GM10266 (cell line): ENCODE measurements at regions not wholly inside any gene's neighbourhood (a gene's known extent, or its start where the extent isn't known, plus 50 kb on each side); places are given as distances from the start of the nearest gene placed in this dataset.

Source experiments
- DNase-seq: peaks from one replicate; pipeline ENCODE4 v3.0.0; 2012; ENCODE audit errors: extremely low spot score
- TF ChIP-seq, protein P1 (sequence below): IDR thresholded peaks from 2 replicates; pipeline ENCODE4 v1.5.1; 2012; ENCODE audit warnings: mild to moderate bottlenecking, low read depth; ENCODE audit not compliant: control insufficient read depth, insufficient read depth; ENCODE audit errors: missing control alignments

DNA sequence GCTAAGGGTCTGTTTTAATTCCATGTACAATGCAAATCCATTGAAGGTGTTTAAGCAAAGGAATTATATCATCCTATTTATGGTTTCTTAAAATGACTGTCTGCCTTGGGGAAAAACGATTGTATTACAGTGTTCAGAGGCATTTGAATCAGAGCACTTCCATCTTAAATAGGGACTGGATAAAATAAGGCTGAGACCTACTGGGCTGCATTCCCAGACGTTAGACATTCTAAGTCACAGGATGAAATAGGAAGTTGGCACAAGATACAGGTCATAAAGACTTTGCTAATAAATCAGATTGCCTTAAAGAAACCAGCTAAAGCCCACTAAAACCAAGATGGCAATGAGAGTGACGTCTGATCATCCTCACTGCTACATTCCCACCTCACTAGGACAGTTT is 1167.2 kb upstream of the PABPC4L start:
- DNase-seq = no peak
- TF ChIP-seq, protein P1, sequence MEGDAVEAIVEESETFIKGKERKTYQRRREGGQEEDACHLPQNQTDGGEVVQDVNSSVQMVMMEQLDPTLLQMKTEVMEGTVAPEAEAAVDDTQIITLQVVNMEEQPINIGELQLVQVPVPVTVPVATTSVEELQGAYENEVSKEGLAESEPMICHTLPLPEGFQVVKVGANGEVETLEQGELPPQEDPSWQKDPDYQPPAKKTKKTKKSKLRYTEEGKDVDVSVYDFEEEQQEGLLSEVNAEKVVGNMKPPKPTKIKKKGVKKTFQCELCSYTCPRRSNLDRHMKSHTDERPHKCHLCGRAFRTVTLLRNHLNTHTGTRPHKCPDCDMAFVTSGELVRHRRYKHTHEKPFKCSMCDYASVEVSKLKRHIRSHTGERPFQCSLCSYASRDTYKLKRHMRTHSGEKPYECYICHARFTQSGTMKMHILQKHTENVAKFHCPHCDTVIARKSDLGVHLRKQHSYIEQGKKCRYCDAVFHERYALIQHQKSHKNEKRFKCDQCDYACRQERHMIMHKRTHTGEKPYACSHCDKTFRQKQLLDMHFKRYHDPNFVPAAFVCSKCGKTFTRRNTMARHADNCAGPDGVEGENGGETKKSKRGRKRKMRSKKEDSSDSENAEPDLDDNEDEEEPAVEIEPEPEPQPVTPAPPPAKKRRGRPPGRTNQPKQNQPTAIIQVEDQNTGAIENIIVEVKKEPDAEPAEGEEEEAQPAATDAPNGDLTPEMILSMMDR = no peak

DNA sequence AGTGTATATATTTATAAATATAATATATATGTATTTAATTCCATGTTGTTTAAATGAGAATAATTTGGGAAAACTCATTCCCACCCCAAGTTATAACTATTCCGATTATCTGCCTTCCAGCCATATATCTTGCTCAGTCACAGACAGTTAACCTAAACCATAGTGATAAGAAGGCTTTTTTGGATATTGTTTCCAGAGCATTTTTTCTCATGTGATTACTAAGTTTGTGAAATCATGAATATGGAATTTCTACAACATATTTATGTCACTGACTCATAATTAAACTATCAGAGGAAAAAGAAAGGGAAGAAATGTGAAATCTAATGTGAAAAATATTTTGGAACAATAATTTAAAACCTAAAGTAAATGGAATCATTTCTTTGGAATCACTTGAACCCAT is 1163.5 kb upstream of the PABPC4L start:
- TF ChIP-seq, protein P1 = no peak
- DNase-seq = no peak

DNA sequence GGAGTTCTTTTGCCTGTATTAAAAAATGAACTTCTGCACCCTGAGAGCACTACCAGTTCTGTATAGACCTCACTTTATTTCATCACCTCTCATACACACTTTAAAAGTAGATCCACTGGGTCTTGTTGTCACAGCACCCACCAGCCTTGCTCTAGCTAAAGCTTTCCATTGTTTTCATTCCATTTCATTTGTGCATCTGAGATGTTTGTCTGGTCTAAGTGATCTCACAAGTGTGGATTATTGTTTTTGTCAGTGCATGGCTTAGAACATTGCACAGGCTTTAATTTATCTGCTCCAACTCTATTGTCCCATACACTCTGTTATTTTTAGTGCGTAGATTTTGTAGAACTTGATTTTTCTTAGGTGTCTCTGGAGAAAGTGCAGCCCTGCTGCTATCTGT is 1157.5 kb upstream of the PABPC4L start:
- TF ChIP-seq, protein P1 = no peak
- no peak for DNase-seq

DNA sequence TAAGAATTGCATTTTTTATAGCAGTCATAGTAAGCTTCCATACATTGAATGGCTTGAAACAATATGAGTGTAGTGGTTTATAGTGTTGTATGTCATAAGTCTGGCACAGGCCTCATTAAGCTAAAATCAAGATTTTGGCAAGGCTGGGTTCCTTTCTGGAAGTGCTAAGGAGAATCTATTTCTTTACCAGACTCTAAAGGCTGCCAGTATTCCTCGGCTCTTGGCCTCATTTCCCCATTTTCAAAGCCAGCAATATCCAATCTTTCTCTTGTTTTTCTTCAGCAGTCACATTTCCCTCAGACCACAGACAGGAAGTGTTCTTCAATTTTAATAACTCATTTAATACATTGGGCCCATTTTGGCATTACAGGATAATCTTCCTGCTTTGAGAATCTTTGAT is 1155.5 kb upstream of the PABPC4L start:
- TF ChIP-seq, protein P1 = no peak
- no peak for DNase-seq

DNA sequence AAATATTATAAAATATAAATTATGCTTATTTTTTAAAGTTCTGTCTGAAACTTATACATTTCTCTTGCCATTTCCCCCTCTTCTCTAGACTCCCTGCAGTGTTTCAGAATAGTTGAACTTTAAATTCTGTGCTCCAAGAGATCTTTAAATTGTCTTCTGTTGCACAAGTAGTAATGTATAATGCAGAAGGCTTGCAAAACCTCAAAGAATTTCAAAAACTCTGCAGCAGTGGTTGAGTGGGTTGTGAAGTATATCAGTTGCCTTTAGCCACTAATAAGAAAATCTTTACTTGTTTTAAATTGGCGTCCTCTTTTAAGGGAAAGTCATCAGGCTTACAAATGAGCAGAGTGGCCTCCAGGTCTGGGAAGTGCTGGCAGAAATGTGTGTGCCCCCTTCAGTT is 1153.3 kb upstream of the PABPC4L start:
- no peak for DNase-seq
- TF ChIP-seq, protein P1 = no peak

DNA sequence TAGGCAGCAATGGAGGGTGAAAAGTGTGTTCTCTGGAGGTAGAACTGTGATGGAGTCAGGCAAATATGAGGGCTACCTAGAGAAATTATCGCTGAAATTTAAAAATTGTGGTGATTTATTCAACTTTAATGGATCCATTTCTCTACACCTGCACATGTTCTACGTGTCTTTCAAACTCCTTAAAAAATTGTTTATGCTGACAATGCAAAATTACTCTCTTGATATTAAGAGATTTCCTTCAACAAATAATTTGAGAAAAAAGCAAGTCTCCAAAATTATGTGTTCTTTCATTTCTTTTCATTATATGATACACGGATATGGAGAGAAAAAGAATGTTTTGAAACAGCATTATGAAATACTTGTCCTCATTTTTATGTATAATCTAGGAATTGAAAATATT is 1151.4 kb upstream of the PABPC4L start:
- no peak for DNase-seq
- TF ChIP-seq, protein P1 = no peak

DNA sequence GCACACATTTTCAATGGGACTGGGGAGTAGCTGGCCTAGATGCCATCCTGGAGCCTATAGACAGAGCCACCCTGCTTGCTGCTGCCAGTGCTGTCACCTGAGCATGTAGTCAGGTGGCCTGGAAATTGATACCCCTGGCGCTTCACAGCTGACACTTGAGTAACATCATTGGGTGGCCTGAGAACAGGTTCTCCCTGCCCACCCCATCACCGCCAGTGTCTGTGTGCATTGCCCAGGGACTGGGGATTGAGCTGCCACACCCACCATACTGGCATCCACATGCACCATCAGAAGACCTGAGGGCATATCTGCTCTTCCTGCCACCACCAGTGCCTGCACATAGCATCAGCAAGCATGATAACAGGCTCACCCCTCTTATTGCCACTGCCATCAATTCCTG is 1142.9 kb upstream of the PABPC4L start:
- no peak for DNase-seq
- TF ChIP-seq, protein P1 = no peak

DNA sequence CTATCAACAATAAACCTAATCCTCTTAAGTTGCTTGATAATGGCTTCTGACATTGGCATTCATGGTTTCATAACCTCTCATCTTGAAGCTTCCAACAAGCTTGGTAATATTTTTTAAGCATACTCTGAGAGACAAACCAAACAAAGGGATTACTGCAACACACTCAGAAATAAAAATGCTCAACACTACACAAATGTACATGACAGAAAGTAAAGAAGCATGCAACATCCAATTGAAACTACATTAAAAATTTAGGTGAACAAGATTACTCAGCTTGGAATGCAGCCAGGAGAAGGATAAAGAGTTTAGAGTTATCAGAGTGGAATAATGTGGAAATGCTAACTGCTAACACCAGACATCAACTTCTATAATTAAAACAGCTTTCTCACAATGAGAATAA is 1136.6 kb upstream of the PABPC4L start:
- TF ChIP-seq, protein P1 = no peak
- DNase-seq = no peak
